ENCODE measurements at regions not wholly inside any gene's neighbourhood (a gene's known extent, or its start where the extent isn't known, plus 50 kb on each side); places are given as distances from the start of the nearest gene placed in this dataset.

- Histone ChIP-seq H3K4me1 (no peaks in the 10 kb centered on the region), H3K4me3 (no peak overlapping the region), H3K27ac (no peak overlapping the region), H3K4me2 (no peak overlapping the region), H3K9me3 (no peaks in the 10 kb centered on the region)
- DNase-seq (ENCODE audit: low read depth in 1 of 2, low spot score in 1 of 2) (no peak), ATAC-seq (no peak), FAIRE-seq (no peak)
- TF ChIP-seq EHF (CRISPR knock-in tag; IDR thresholded peaks at IDR 0.05) (no peak), REST (IDR thresholded peaks at IDR 0.05) (no peak), KDM1A (IDR thresholded peaks at IDR 0.05; ENCODE audit: low read depth) (no peak), MYC (IDR thresholded peaks at IDR 0.05; ENCODE audit: borderline replicate concordance, low read length) (no peak), EP300 (IDR thresholded peaks at IDR 0.05) (no peak), FOSL2 (IDR thresholded peaks at IDR 0.05) (no peak), FOSL2 (CRISPR knock-in tag; IDR thresholded peaks at IDR 0.05) (no peak), E2F6 (IDR thresholded peaks at IDR 0.05; ENCODE audit: borderline replicate concordance, low read depth) (no peak), TFCP2L1 (CRISPR knock-in tag; IDR thresholded peaks at IDR 0.05) (no peak), CEBPB (IDR thresholded peaks at IDR 0.05) (no peak), POLR2A (IDR thresholded peaks at IDR 0.05; ENCODE audit: low read length) (no peak), ZSCAN20 (CRISPR knock-in tag; IDR thresholded peaks at IDR 0.05) (no peak)
- CTCF ChIA-PET, result no interaction called here
- POLR2A ChIA-PET, result no interaction called here
- 54% methylated on average over 4 of the region's 4 CpGs for WGBS (ENCODE audit: missing lambda C conversion rate)
These were observed 809.2 kb downstream of the KCNT2 start for GRCh38 chr1:195799016-195799415.

GRCh38 chr1:195794225-195794624 is 814.0 kb downstream of the KCNT2 start:
- FAIRE-seq (no peak), ATAC-seq (no peak)
- H3K27ac ChIP-seq, result no peak overlapping the region

GRCh38 chr1:195791796-195792195 is 816.4 kb downstream of the KCNT2 start:
- CTCF ChIA-PET, result no interaction called here
- no peaks in the 10 kb centered on the region for H3K4me1 ChIP-seq
- H3K4me2 ChIP-seq, result no peak overlapping the region
- ATAC-seq (no peak), DNase-seq (ENCODE audit: low read depth in 1 of 2, low spot score in 1 of 2) (no peak), FAIRE-seq (no peak)
- H3K9me3 ChIP-seq, result no peaks in the 10 kb centered on the region
- POLR2A ChIA-PET, result no interaction called here
- H3K27ac ChIP-seq, result no peak overlapping the region
- no peak overlapping the region for H3K4me3 ChIP-seq
- TF ChIP-seq CEBPB (IDR thresholded peaks at IDR 0.05), result no peak
- TF ChIP-seq ZC3H11A (IDR thresholded peaks at IDR 0.05), result no peak
- no peak for TF ChIP-seq HMGXB4 (CRISPR knock-in tag; IDR thresholded peaks at IDR 0.05; ENCODE audit: borderline replicate concordance)
- TF ChIP-seq EHF (CRISPR knock-in tag; IDR thresholded peaks at IDR 0.05), result no peak
- TF ChIP-seq ATOH8 (CRISPR knock-in tag; IDR thresholded peaks at IDR 0.05; ENCODE audit: low read depth), result no peak
- no peak for TF ChIP-seq HOXA7 (CRISPR knock-in tag; IDR thresholded peaks at IDR 0.05)
- TF ChIP-seq MAZ (IDR thresholded peaks at IDR 0.05; ENCODE audit: borderline replicate concordance, low read depth, low read length), result no peak
- no peak for TF ChIP-seq ZSCAN20 (CRISPR knock-in tag; IDR thresholded peaks at IDR 0.05)
- no peak for TF ChIP-seq MAFK (IDR thresholded peaks at IDR 0.05; ENCODE audit: partially characterized antibody)
- TF ChIP-seq HDAC2 (IDR thresholded peaks at IDR 0.05), result no peak
- no peak for TF ChIP-seq E2F6 (IDR thresholded peaks at IDR 0.05; ENCODE audit: borderline replicate concordance, low read depth)
- TF ChIP-seq ESRRA (IDR thresholded peaks at IDR 0.05; ENCODE audit: borderline replicate concordance, low read length), result no peak
- TF ChIP-seq CHD4 (IDR thresholded peaks at IDR 0.05; ENCODE audit: borderline replicate concordance), result no peak
- no peak for TF ChIP-seq ZNF302 (CRISPR knock-in tag; IDR thresholded peaks at IDR 0.05)
- TF ChIP-seq SREBF2 (IDR thresholded peaks at IDR 0.05), result no peak
- no peak for TF ChIP-seq MAX (IDR thresholded peaks at IDR 0.05)
- no peak for TF ChIP-seq JUN (IDR thresholded peaks at IDR 0.05)
- TF ChIP-seq KDM1A (IDR thresholded peaks at IDR 0.05; ENCODE audit: low read depth), result no peak
- no peak for TF ChIP-seq BHLHE40 (IDR thresholded peaks at IDR 0.05; ENCODE audit: low read depth, low read length)
- WGBS (ENCODE audit: missing lambda C conversion rate), result 53% methylated on average over 7 of the region's 7 CpGs

More at GRCh38 chr1:195794225-195794624, 814.0 kb downstream of the KCNT2 start:
- ChIA-PET POLR2A (no interaction called here), CTCF (no interaction called here)
- WGBS (ENCODE audit: missing lambda C conversion rate), result 54% methylated on average over 3 of the region's 3 CpGs
- no peak for DNase-seq (ENCODE audit: low read depth in 1 of 2, low spot score in 1 of 2)
- Histone ChIP-seq H3K4me2 (no peak overlapping the region), H3K4me3 (no peak overlapping the region), H3K9me3 (no peaks in the 10 kb centered on the region), H3K4me1 (no peaks in the 10 kb centered on the region)
- TF ChIP-seq RFX5 (IDR thresholded peaks at IDR 0.05) (no peak), CHD2 (IDR thresholded peaks at IDR 0.05; ENCODE audit: low read length, partially characterized antibody) (no peak), KDM5A (IDR thresholded peaks at IDR 0.05) (no peak)

Measured in A549 (cell line).